Fibroblast of lung (primary cell): ENCODE measurements at regions not wholly inside any gene's neighbourhood (a gene's known extent, or its start where the extent isn't known, plus 50 kb on each side); places are given as distances from the start of the nearest gene placed in this dataset.

Source experiments
- DNase-seq, 2 donors: peaks; one replicate each; pipeline versions ENCODE4 v3.0.0 to v3.0.0-alpha.2; 2010; ENCODE audit warnings: low read depth in 2 of 2
- H2AFZ ChIP-seq: 2 replicates; pipeline ENCODE4 v1.5.1; 2012; ENCODE audit warnings: low read length, control low read depth, inconsistent platforms
- H3K27ac ChIP-seq: 2 replicates; pipeline ENCODE4 v1.5.1; 2011; ENCODE audit warnings: low read length, control low read depth; ENCODE audit not compliant: insufficient read depth
- H3K27me3 ChIP-seq: 2 replicates; pipeline ENCODE4 v1.5.1; 2011; ENCODE audit warnings: mild to moderate bottlenecking, low read length; ENCODE audit not compliant: control insufficient read depth, insufficient read depth
- H3K36me3 ChIP-seq: 2 replicates; pipeline ENCODE4 v1.5.1; 2011; ENCODE audit warnings: low read length; ENCODE audit not compliant: control insufficient read depth, insufficient read depth
- H3K4me1 ChIP-seq: 2 replicates; pipeline ENCODE4 v1.5.1; 2011; ENCODE audit warnings: low read length; ENCODE audit not compliant: control insufficient read depth, insufficient read depth; ENCODE audit errors: extremely low read depth
- H3K4me2 ChIP-seq: 2 replicates; pipeline ENCODE4 v1.5.1; 2011; ENCODE audit warnings: low read length, control low read depth; ENCODE audit not compliant: insufficient read depth; ENCODE audit errors: extremely low read depth
- H3K4me3 ChIP-seq, 4 experiments: fragments of 200-600 bp in 1 of 4; sonication (generic) in 1 of 4; replicated peaks in 1 of 4; 2 replicates each; pipeline ENCODE4 v1.5.1; 2011 to 2016; ENCODE audit warnings: low read length in 4 of 4, low read depth in 3 of 4, mild to moderate bottlenecking in 3 of 4, control low read depth in 2 of 4, inconsistent platforms in 1 of 4, mixed read lengths in 1 of 4; ENCODE audit not compliant: insufficient read depth in 1 of 4; ENCODE audit errors: control extremely low read depth in 1 of 4
- H3K79me2 ChIP-seq: 2 replicates; pipeline ENCODE4 v1.5.1; 2012; ENCODE audit warnings: mild to moderate bottlenecking, low read length, inconsistent platforms; ENCODE audit not compliant: control insufficient read depth, insufficient read depth
- H3K9ac ChIP-seq: 2 replicates; pipeline ENCODE4 v1.5.1; 2011; ENCODE audit warnings: mild to moderate bottlenecking, low read length, control low read depth; ENCODE audit not compliant: insufficient read depth
- H3K9me3 ChIP-seq: 2 replicates; pipeline ENCODE4 v1.5.1; 2012; ENCODE audit warnings: low read depth, low read length; ENCODE audit not compliant: control insufficient read depth, insufficient read depth
- H4K20me1 ChIP-seq: 2 replicates; pipeline ENCODE4 v1.5.1; 2011; ENCODE audit warnings: low read length; ENCODE audit not compliant: control insufficient read depth, insufficient read depth; ENCODE audit errors: extremely low read depth
- EZH2 ChIP-seq: IDR thresholded peaks from 2 replicates; pipeline ENCODE4 v1.5.1; 2012; ENCODE audit warnings: low read length, control low read depth, mild to moderate bottlenecking; ENCODE audit errors: missing control alignments
- TF ChIP-seq, protein P1 (sequence below), 2 donors: IDR thresholded peaks in 1 of 2; conservative IDR thresholded peaks in 1 of 2; 1 replicate in 1 of 2; 2 replicates in 1 of 2; pipeline ENCODE4 v1.5.1; 2011 to 2012; ENCODE audit warnings: low read length in 2 of 2, control low read depth in 1 of 2, inconsistent platforms in 1 of 2, low read depth in 1 of 2, mild to moderate bottlenecking in 1 of 2

DNA sequence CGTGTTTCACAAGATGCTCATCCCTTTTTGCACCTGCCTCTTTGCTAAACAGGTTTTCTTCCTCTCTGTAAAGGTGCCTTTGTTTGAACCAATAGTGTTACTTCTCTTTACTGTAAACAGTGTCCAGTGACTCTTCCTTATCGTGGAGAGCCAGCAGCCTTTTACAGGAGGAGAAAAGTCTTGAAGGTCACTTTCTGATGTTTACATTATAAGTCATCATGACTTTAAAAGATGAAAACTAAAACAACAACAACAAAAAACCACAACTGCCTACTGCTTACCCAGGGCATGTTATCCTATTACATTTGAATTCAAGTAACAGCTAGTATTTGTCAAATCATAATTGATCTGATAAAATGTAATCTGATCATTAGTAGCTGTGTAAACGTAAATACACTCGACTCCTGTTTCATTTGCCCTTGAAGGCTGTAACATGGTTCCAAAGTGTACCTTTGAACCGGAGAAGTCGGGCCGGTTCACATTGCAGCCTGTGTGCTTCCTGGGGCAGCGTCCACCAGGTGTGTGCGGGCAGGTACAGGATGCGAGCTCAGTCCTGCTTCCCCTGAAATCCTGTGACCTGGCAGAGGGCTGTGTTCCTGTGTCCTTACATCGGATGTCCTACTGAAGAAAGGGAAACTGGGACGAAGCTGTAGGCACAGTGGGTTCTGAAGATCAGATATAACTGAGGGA, 118.1 kb downstream of the C9orf152 start:
- H3K4me1 ChIP-seq, result peaks cover 17% of the 10 kb centered on the region
- H3K27me3 ChIP-seq, result no peaks in the 10 kb centered on the region
- no peak overlapping the region for H3K9ac ChIP-seq
- H3K27ac ChIP-seq, result no peak overlapping the region
- H3K9me3 ChIP-seq, result no peaks in the 10 kb centered on the region
- no peak for DNase-seq
- peaks cover 4% of the 10 kb centered on the region for H3K36me3 ChIP-seq
- no peak for TF ChIP-seq EZH2
- TF ChIP-seq, protein P1, sequence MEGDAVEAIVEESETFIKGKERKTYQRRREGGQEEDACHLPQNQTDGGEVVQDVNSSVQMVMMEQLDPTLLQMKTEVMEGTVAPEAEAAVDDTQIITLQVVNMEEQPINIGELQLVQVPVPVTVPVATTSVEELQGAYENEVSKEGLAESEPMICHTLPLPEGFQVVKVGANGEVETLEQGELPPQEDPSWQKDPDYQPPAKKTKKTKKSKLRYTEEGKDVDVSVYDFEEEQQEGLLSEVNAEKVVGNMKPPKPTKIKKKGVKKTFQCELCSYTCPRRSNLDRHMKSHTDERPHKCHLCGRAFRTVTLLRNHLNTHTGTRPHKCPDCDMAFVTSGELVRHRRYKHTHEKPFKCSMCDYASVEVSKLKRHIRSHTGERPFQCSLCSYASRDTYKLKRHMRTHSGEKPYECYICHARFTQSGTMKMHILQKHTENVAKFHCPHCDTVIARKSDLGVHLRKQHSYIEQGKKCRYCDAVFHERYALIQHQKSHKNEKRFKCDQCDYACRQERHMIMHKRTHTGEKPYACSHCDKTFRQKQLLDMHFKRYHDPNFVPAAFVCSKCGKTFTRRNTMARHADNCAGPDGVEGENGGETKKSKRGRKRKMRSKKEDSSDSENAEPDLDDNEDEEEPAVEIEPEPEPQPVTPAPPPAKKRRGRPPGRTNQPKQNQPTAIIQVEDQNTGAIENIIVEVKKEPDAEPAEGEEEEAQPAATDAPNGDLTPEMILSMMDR (conservative IDR thresholded peaks at IDR 0.05 in 1 of 2, IDR thresholded peaks at IDR 0.05 in 1 of 2; ENCODE audit: low read depth in 1 of 2, low read length in 2 of 2), result no peak
- no peak overlapping the region for H3K4me2 ChIP-seq
- H3K79me2 ChIP-seq, result peaks cover 97% of the 10 kb centered on the region
- no peak overlapping the region for H2AFZ ChIP-seq
- peaks cover 4% of the 10 kb centered on the region for H4K20me1 ChIP-seq
- H3K4me3 ChIP-seq, result no peak overlapping the region

DNA sequence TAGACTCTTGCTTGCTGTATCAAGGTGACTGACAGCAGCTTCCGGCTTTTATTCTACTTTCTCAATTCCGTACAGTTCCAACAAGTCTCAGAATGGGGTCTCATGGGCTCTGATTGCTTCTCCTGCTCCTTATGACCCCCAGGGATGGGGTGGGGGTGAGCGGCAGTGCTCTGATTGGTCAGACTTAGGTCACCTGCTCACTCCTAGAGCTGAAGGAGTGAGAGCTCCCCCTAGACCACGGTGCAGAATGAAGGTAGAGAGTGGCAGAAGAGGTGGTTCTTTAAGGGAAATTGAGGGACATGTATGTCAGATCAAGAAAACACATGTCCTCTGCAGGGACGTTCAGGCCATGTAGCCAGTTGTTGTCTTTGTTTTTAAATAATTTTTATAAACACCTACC, 115.2 kb downstream of the C9orf152 start:
- no peak for DNase-seq
- Histone ChIP-seq H3K9ac (no peak overlapping the region), H3K27me3 (no peaks in the 10 kb centered on the region), H3K4me1 (peaks cover 33% of the 10 kb centered on the region), H3K36me3 (peaks cover 4% of the 10 kb centered on the region), H2AFZ (no peak overlapping the region), H3K4me3 (no peak overlapping the region), H4K20me1 (peaks cover 3% of the 10 kb centered on the region), H3K4me2 (no peak overlapping the region), H3K79me2 (peaks cover 86% of the 10 kb centered on the region), H3K9me3 (no peaks in the 10 kb centered on the region), H3K27ac (no peak overlapping the region)
- TF ChIP-seq, protein P1 (conservative IDR thresholded peaks at IDR 0.05 in 1 of 2, IDR thresholded peaks at IDR 0.05 in 1 of 2; ENCODE audit: low read depth in 1 of 2, low read length in 2 of 2), result no peak
- no peak for TF ChIP-seq EZH2

DNA sequence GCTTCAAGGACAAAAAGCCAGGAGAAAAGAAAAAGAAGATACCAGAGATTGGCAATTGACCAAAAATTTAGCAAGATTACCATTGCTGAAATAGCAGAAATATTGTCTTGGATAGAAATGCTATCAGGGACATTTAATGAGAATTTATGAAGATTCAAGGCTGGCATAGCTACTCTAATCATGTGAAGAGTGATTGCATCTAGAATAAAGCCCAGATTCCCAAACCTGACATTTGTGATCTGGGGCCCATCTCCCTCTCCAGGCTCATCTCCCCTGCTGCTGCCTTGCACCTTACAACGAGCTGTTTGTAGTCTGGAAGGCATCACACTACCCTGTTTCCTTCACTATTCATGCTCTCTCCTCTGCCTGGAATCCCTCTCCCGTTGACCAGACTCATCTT, 114.5 kb downstream of the C9orf152 start:
- Histone ChIP-seq H3K4me3 (no peak overlapping the region), H3K27me3 (no peaks in the 10 kb centered on the region), H3K36me3 (peaks cover 4% of the 10 kb centered on the region), H2AFZ (no peak overlapping the region), H3K27ac (no peak overlapping the region), H3K9me3 (no peaks in the 10 kb centered on the region), H3K4me1 (peaks cover 36% of the 10 kb centered on the region), H4K20me1 (peaks cover 3% of the 10 kb centered on the region), H3K4me2 (no peak overlapping the region), H3K79me2 (peaks cover 85% of the 10 kb centered on the region), H3K9ac (no peak overlapping the region)
- no peak for DNase-seq
- TF ChIP-seq, protein P1 (conservative IDR thresholded peaks at IDR 0.05 in 1 of 2, IDR thresholded peaks at IDR 0.05 in 1 of 2; ENCODE audit: low read depth in 1 of 2, low read length in 2 of 2), result no peak
- no peak for TF ChIP-seq EZH2
